H9 (cell line): ENCODE measurements at regions not wholly inside any gene's neighbourhood (a gene's known extent, or its start where the extent isn't known, plus 50 kb on each side); places are given as distances from the start of the nearest gene placed in this dataset.

Experiments
- DNase-seq: peaks from one replicate; pipeline ENCODE4 v3.0.0-alpha.2; 2017
- H2AFZ ChIP-seq: one replicate; pipeline ENCODE4 v1.6.1; 2013; ENCODE audit warnings: mild to moderate bottlenecking, low read length, control low read depth, moderate library complexity
- H2AK5ac ChIP-seq: 2 replicates; pipeline ENCODE4 v1.6.1; 2013; ENCODE audit warnings: low read length, control low read depth, mixed read lengths; ENCODE audit not compliant: insufficient read length
- H2BK120ac ChIP-seq: one replicate; pipeline ENCODE4 v1.6.1; 2013; ENCODE audit warnings: low read depth, mild to moderate bottlenecking, low read length, control low read depth, inconsistent platforms; ENCODE audit not compliant: poor library complexity, severe bottlenecking
- H2BK12ac ChIP-seq: 2 replicates; pipeline ENCODE4 v1.6.1; 2013; ENCODE audit warnings: low read length, control low read depth, mixed read lengths, low read depth; ENCODE audit not compliant: insufficient read length
- H2BK15ac ChIP-seq: 2 replicates; pipeline ENCODE4 v1.6.1; 2013; ENCODE audit warnings: low read depth, low read length, control low read depth
- H2BK20ac ChIP-seq: one replicate; pipeline ENCODE4 v1.6.1; 2013; ENCODE audit warnings: low read depth, mild to moderate bottlenecking, low read length, control low read depth, inconsistent platforms; ENCODE audit not compliant: poor library complexity, severe bottlenecking
- H2BK5ac ChIP-seq: 2 replicates; pipeline ENCODE4 v1.6.1; 2013; ENCODE audit warnings: low read length, control low read depth, mixed read lengths; ENCODE audit not compliant: insufficient read length
- H3K14ac ChIP-seq: 2 replicates; pipeline ENCODE4 v1.6.1; 2013; ENCODE audit warnings: low read length, control low read depth; ENCODE audit not compliant: insufficient read depth
- H3K18ac ChIP-seq: 2 replicates; pipeline ENCODE4 v1.6.1; 2013; ENCODE audit warnings: low read depth, mild to moderate bottlenecking, mixed read lengths, low read length, control low read depth; ENCODE audit not compliant: insufficient read length
- H3K23ac ChIP-seq: 2 replicates; pipeline ENCODE4 v1.6.1; 2013; ENCODE audit warnings: low read length, control low read depth, mixed read lengths, low read depth; ENCODE audit not compliant: insufficient read length
- H3K23me2 ChIP-seq: 2 replicates; pipeline ENCODE4 v1.6.1; 2013; ENCODE audit warnings: low read depth, mild to moderate bottlenecking, mixed read lengths, low read length, control low read depth; ENCODE audit not compliant: insufficient read length, poor library complexity, severe bottlenecking
- H3K27ac ChIP-seq: 2 replicates; pipeline ENCODE4 v1.5.1; 2013; ENCODE audit warnings: low read length, control low read depth, mixed read lengths, low read depth; ENCODE audit not compliant: insufficient read length
- H3K27me3 ChIP-seq: 2 replicates; pipeline ENCODE4 v1.6.1; 2013; ENCODE audit warnings: low read length, control low read depth, inconsistent platforms; ENCODE audit not compliant: insufficient read depth
- H3K4ac ChIP-seq: 2 replicates; pipeline ENCODE4 v1.6.1; 2013; ENCODE audit warnings: low read depth, mild to moderate bottlenecking, control low read depth, inconsistent platforms, low read length, moderate library complexity
- H3K4me1 ChIP-seq: 2 replicates; pipeline ENCODE4 v1.6.1; 2013; ENCODE audit warnings: low read length, control low read depth, inconsistent platforms; ENCODE audit not compliant: insufficient read depth
- H3K4me2 ChIP-seq: 2 replicates; pipeline ENCODE4 v1.6.1; 2013; ENCODE audit warnings: low read length, control low read depth, mixed read lengths; ENCODE audit not compliant: insufficient read length, insufficient read depth
- H3K56ac ChIP-seq: 2 replicates; pipeline ENCODE4 v1.6.1; 2013; ENCODE audit warnings: low read depth, mild to moderate bottlenecking, mixed read lengths, low read length, control low read depth; ENCODE audit not compliant: insufficient read length
- H3K79me1 ChIP-seq: 2 replicates; pipeline ENCODE4 v1.6.1; 2013; ENCODE audit warnings: low read depth, mild to moderate bottlenecking, moderate library complexity, low read length, control low read depth, inconsistent platforms; ENCODE audit not compliant: insufficient read depth, poor library complexity, severe bottlenecking
- H3K79me2 ChIP-seq: 2 replicates; pipeline ENCODE4 v1.6.1; 2013; ENCODE audit warnings: low read length, control low read depth, inconsistent platforms; ENCODE audit not compliant: insufficient read depth
- H3K9ac ChIP-seq: 2 replicates; pipeline ENCODE4 v1.6.1; 2013; ENCODE audit warnings: low read length, control low read depth, mixed read lengths; ENCODE audit not compliant: insufficient read length; ENCODE audit errors: extremely low read depth
- H3K9me3 ChIP-seq: one replicate; pipeline ENCODE4 v1.6.1; 2013; ENCODE audit warnings: low read depth, low read length, inconsistent platforms; ENCODE audit not compliant: control insufficient read depth
- H3T11ph ChIP-seq: one replicate; pipeline ENCODE4 v1.6.1; 2013; ENCODE audit warnings: mild to moderate bottlenecking, low read length, control low read depth, inconsistent platforms
- H4K20me1 ChIP-seq: one replicate; pipeline ENCODE4 v1.6.1; 2013; ENCODE audit not compliant: control insufficient read depth, insufficient read length, insufficient read depth
- H4K5ac ChIP-seq: 2 replicates; pipeline ENCODE4 v1.6.1; 2013; ENCODE audit warnings: low read depth, mild to moderate bottlenecking, mixed read lengths, low read length, control low read depth; ENCODE audit not compliant: insufficient read length
- H4K8ac ChIP-seq: replicated peaks from 2 replicates; pipeline ENCODE4 v1.6.1; 2013; ENCODE audit warnings: low read length, control low read depth, mixed read lengths, low read depth; ENCODE audit not compliant: insufficient read length
- H4K91ac ChIP-seq: 2 replicates; pipeline ENCODE4 v1.6.1; 2013; ENCODE audit warnings: low read depth, mild to moderate bottlenecking, moderate library complexity, mixed read lengths, low read length, control low read depth; ENCODE audit not compliant: insufficient read length
- H3K27ac Mint-ChIP-seq, 3 experiments: 2 replicates in 2 of 3; 3 replicates in 1 of 3; pipeline ENCODE4 v1.8.0; 2020 to 2021; ENCODE audit warnings: mixed read lengths in 3 of 3, mild to moderate bottlenecking in 1 of 3, moderate library complexity in 1 of 3
- H3K27me3 Mint-ChIP-seq: 2 replicates; pipeline ENCODE4 v1.8.0; 2021; ENCODE audit warnings: low read depth, mild to moderate bottlenecking, moderate library complexity, mixed read lengths
- H3K36me3 Mint-ChIP-seq, 3 experiments: 2 replicates in 2 of 3; 3 replicates in 1 of 3; pipeline ENCODE4 v1.8.0; 2020 to 2021; ENCODE audit warnings: low read depth in 3 of 3, mixed read lengths in 3 of 3; ENCODE audit not compliant: insufficient read depth in 1 of 3
- H3K4me1 Mint-ChIP-seq, 2 experiments: 2 replicates each; pipeline ENCODE4 v1.8.0; 2020; ENCODE audit warnings: mixed read lengths in 2 of 2
- H3K4me3 Mint-ChIP-seq, 2 experiments: 2 replicates in 1 of 2; 3 replicates in 1 of 2; pipeline ENCODE4 v1.8.0; 2020 to 2021; ENCODE audit warnings: mild to moderate bottlenecking in 2 of 2, mixed read lengths in 2 of 2, moderate library complexity in 1 of 2
- H3K9me3 Mint-ChIP-seq, 2 experiments: 2 replicates in 1 of 2; 3 replicates in 1 of 2; pipeline ENCODE4 v1.8.0; 2020; ENCODE audit warnings: mild to moderate bottlenecking in 2 of 2, mixed read lengths in 2 of 2, moderate library complexity in 1 of 2
- CTCF ChIP-seq: fragments of 200-600 bp; sonication (generic); conservative IDR thresholded peaks from 3 replicates; pipeline ENCODE4 v1.8.0; 2021; ENCODE audit warnings: antibody characterized with exemption, mild to moderate bottlenecking
- WGBS: extraction: QIAGEN DNeasy Blood & Tissue Kit; methylation state at CpG from one replicate; pipeline ENCODE4 v1.1.7; 2013; ENCODE audit warnings: missing lambda C conversion rate, low lambda C conversion rate, mixed read lengths; ENCODE audit not compliant: insufficient read length; ENCODE audit errors: extremely low coverage; 5-methylcytosine and 5-hydroxymethylcytosine counted together

GRCh38 chr2:122660786-122661634 is 905.6 kb downstream of the TSN start:
- no peaks in the 10 kb centered on the region; a peak in 1 of 7 replicates for H3K36me3 Mint-ChIP-seq
- H3K79me2 ChIP-seq = no peaks in the 10 kb centered on the region
- H3T11ph ChIP-seq = no peak overlapping the region
- no peak overlapping the region for H3K23ac ChIP-seq
- H3K4me1 ChIP-seq = peaks cover 17% of the 10 kb centered on the region
- no peak overlapping the region for H2AK5ac ChIP-seq
- H3K27me3 ChIP-seq = no peaks in the 10 kb centered on the region; the same call in 1 of the 2 replicates
- no peak overlapping the region for H2AFZ ChIP-seq
- H3K4me3 Mint-ChIP-seq = peak overlapping the region; percentile 61 to 79
- H2BK5ac ChIP-seq = no peak overlapping the region
- H3K4me2 ChIP-seq = peak overlapping the region; percentile 54
- peak; percentile 91 for DNase-seq
- H3K14ac ChIP-seq = peak overlapping the region; percentile 65
- H3K56ac ChIP-seq = no peak overlapping the region
- H3K4ac ChIP-seq = no peak overlapping the region
- H4K20me1 ChIP-seq = no peaks in the 10 kb centered on the region
- H3K9ac ChIP-seq = peak overlapping the region; percentile 34
- H3K27ac ChIP-seq = peak overlapping the region; percentile 92
- no CpG with 5 or more reads among the region's 30 CpGs for WGBS
- no peak overlapping the region for H4K8ac ChIP-seq
- H2BK120ac ChIP-seq = peak overlapping the region; percentile 24
- no peaks in the 10 kb centered on the region for H3K27me3 Mint-ChIP-seq
- peaks cover 64 to 71% of the 10 kb centered on the region in 2 experiments for H3K4me1 Mint-ChIP-seq
- peaks cover 5% of the 10 kb centered on the region for H3K23me2 ChIP-seq
- no peaks in the 10 kb centered on the region for H3K9me3 ChIP-seq
- no peaks in the 10 kb centered on the region for H3K9me3 Mint-ChIP-seq
- peak overlapping the region; percentile 98 to 99 (median 98) for H3K27ac Mint-ChIP-seq
- H4K91ac ChIP-seq = peak overlapping the region; percentile 81
- no peak overlapping the region for H2BK12ac ChIP-seq
- TF ChIP-seq CTCF = no peak
- H2BK15ac ChIP-seq = no peak overlapping the region
- H2BK20ac ChIP-seq = no peak overlapping the region
- H4K5ac ChIP-seq = peak overlapping the region; percentile 24
- no peaks in the 10 kb centered on the region for H3K79me1 ChIP-seq
- peak overlapping the region; percentile 79 for H3K18ac ChIP-seq
